ENCODE measurements at regions not wholly inside any gene's neighbourhood (a gene's known extent, or its start where the extent isn't known, plus 50 kb on each side); places are given as distances from the start of the nearest gene placed in this dataset.

Small RNAs in the stretch of these regions (microRNA-seq; reads per million reads assigned to microRNA genes)
- gene MIR5701-1: 0 reads per million in 2 donors
